ENCODE measurements at regions not wholly inside any gene's neighbourhood (a gene's known extent, or its start where the extent isn't known, plus 50 kb on each side); places are given as distances from the start of the nearest gene placed in this dataset.

- TF ChIP-seq EZH2 (IDR thresholded peaks at IDR 0.05) (no peak), POLR2AphosphoS5 (IDR thresholded peaks at IDR 0.05; ENCODE audit: borderline replicate concordance, low read depth, low read length) (no peak)
Measured at GRCh38 chr15:87193481-87193880, 1063.1 kb downstream of the NTRK3 start.
